GM13977 (cell line): ENCODE measurements at regions not wholly inside any gene's neighbourhood (a gene's known extent, or its start where the extent isn't known, plus 50 kb on each side); places are given as distances from the start of the nearest gene placed in this dataset.

ENCODE experiments used
- DNase-seq: peaks from one replicate; pipeline ENCODE4 v3.0.0; 2012; ENCODE audit warnings: low spot score
- in situ Hi-C: fragments of 300-500 bp; cut with MboI; formaldehyde crosslinking; loops from one replicate; pipeline ENCODE4 v1.12.0; 2022; ENCODE audit warnings: low sequenced_read_pairs, low pct_unique_long_range_greater_than_20kb, mixed read lengths, inconsistent platforms; ENCODE audit not compliant: unreplicated experiment
- TF ChIP-seq, protein P1 (sequence below): IDR thresholded peaks from 2 replicates; pipeline ENCODE4 v1.5.1; 2012; ENCODE audit warnings: mild to moderate bottlenecking, control low read depth; ENCODE audit not compliant: insufficient read depth; ENCODE audit errors: extremely low read depth, missing control alignments

GRCh38 chr2:30326497-30326896 lies 95.2 kb downstream of the LBH start:
- DNase-seq = no peak
- in situ Hi-C loops = no loop called here
- TF ChIP-seq, protein P1, sequence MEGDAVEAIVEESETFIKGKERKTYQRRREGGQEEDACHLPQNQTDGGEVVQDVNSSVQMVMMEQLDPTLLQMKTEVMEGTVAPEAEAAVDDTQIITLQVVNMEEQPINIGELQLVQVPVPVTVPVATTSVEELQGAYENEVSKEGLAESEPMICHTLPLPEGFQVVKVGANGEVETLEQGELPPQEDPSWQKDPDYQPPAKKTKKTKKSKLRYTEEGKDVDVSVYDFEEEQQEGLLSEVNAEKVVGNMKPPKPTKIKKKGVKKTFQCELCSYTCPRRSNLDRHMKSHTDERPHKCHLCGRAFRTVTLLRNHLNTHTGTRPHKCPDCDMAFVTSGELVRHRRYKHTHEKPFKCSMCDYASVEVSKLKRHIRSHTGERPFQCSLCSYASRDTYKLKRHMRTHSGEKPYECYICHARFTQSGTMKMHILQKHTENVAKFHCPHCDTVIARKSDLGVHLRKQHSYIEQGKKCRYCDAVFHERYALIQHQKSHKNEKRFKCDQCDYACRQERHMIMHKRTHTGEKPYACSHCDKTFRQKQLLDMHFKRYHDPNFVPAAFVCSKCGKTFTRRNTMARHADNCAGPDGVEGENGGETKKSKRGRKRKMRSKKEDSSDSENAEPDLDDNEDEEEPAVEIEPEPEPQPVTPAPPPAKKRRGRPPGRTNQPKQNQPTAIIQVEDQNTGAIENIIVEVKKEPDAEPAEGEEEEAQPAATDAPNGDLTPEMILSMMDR = no peak

- in situ Hi-C loops = no loop called here
- TF ChIP-seq, protein P1 = no peak
- DNase-seq = no peak
Observed at GRCh38 chr2:30331038-30331437, 99.7 kb downstream of the LBH start.

DNA sequence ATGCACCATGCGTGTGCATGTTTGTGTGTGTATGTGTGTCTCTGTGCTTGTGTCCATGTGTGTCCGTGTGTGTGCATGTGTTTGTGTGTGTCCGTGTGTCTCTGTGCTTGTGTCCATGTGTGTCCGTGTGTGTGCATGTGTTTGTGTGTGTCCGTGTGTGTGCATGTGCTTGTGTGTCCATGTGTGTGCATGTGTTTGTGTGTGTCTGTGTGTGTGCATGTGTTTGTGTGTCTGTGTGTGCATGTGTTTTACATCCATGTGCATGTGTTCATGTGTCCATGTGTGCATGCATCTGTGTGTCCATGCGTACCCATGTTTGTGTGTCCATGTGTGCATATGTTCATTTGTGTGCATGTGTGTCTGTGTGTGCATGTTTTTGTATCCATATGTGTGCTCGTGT lies 100.5 kb downstream of the LBH start:
- in situ Hi-C loops = no loop called here
- DNase-seq = no peak
- TF ChIP-seq, protein P1 = no peak

GRCh38 chr2:30332791-30333453 lies 101.6 kb downstream of the LBH start:
- peak; percentile 67 for DNase-seq
- TF ChIP-seq, protein P1 = no peak
- in situ Hi-C loops = no loop called here

- no peak for DNase-seq
- in situ Hi-C loops = no loop called here
Observed at GRCh38 chr2:30334762-30335363, 103.5 kb downstream of the LBH start.

GRCh38 chr2:30336084-30336483 lies 104.8 kb downstream of the LBH start:
- in situ Hi-C loops = no loop called here
- DNase-seq = no peak
- TF ChIP-seq, protein P1 = no peak

More at GRCh38 chr2:30334762-30335363, 103.5 kb downstream of the LBH start:
- TF ChIP-seq, protein P1 = peak; percentile 28
